ENCODE measurements at regions not wholly inside any gene's neighbourhood (a gene's known extent, or its start where the extent isn't known, plus 50 kb on each side); places are given as distances from the start of the nearest gene placed in this dataset.

- TF ChIP-seq MAZ (IDR thresholded peaks at IDR 0.05; ENCODE audit: borderline replicate concordance, low read depth, low read length) (peak; percentile 15; the same call in 1 of the 2 replicates), CEBPB (IDR thresholded peaks at IDR 0.05; ENCODE audit: low read depth, low read length) (peak; percentile 87), NFE2L2 (IDR thresholded peaks at IDR 0.05; ENCODE audit: low read depth, low read length) (no peak)
Measured at GRCh38 chr1:8137481-8138244, 111.6 kb upstream of the ERRFI1 start (continued).

GRCh38 chr1:8136766-8137165 lies 110.7 kb upstream of the ERRFI1 start:
- Histone ChIP-seq H3K4me1 (ENCODE audit: control insufficient read depth, insufficient read depth, low read length) (peaks cover 25% of the 10 kb centered on the region), H2AFZ (replicated peaks; ENCODE audit: low read length, poor library complexity) (no peak overlapping the region), H3K14ac (replicated peaks; ENCODE audit: low read depth, low read length) (peak overlapping the region; percentile 85), H3K4me2 (ENCODE audit: low read depth, low read length) (no peak overlapping the region), H3K36me3 (ENCODE audit: control insufficient read depth, insufficient read depth, low read length) (no peaks in the 10 kb centered on the region), H4K8ac (ENCODE audit: low read depth in 2 of 2, low read length in 2 of 2) (peak overlapping the region; percentile 62 to 89), H4K91ac (ENCODE audit: insufficient read depth, low read depth, low read length) (peak overlapping the region; percentile 91), H3K9me1 (ENCODE audit: insufficient read depth, low read length) (peaks cover 22% of the 10 kb centered on the region), H2AK5ac (ENCODE audit: low read depth, low read length) (peak overlapping the region; percentile 98), H2AK9ac (replicated peaks; ENCODE audit: low read depth, low read length, poor library complexity) (peak overlapping the region; percentile 49), H3K9ac (ENCODE audit: low read depth, low read length) (peak overlapping the region; percentile 19; the same call in 1 of the 2 replicates), H3K27ac (ENCODE audit: insufficient read depth, low read length) (peak overlapping the region; percentile 91), H3K9me3 (ENCODE audit: control insufficient read depth, insufficient read depth, low read length) (no peaks in the 10 kb centered on the region), H2BK20ac (ENCODE audit: low read depth, low read length) (peak overlapping the region; percentile 84), H4K20me1 (ENCODE audit: insufficient read depth, low read length) (no peaks in the 10 kb centered on the region), H4K5ac (ENCODE audit: low read depth, low read length) (peak overlapping the region; percentile 93), H3K27me3 (ENCODE audit: control insufficient read depth, insufficient read depth, low read length) (no peaks in the 10 kb centered on the region; the same call in 1 of the 2 replicates), H2BK120ac (ENCODE audit: low read depth, low read length) (peak overlapping the region; percentile 94), H3K18ac (ENCODE audit: low read depth, low read length) (peak overlapping the region; percentile 96), H3K56ac (ENCODE audit: extremely low read depth, insufficient read depth, low read length) (no peak overlapping the region), H3K23ac (ENCODE audit: low read depth, low read length) (no peak overlapping the region), H3K4ac (ENCODE audit: low read depth, low read length) (peak overlapping the region; percentile 94), H2BK15ac (ENCODE audit: low read depth, low read length) (peak overlapping the region; percentile 95; the same call in 2 of the 3 replicates), H3K79me1 (ENCODE audit: low read depth in 1 of 2, low read length in 2 of 2) (peaks cover 0 to 3% of the 10 kb centered on the region in 2 experiments; a peak in 1 of 4 replicates), H2BK5ac (ENCODE audit: low read depth, low read length, poor library complexity, severe bottlenecking) (peak overlapping the region; percentile 79), H3K4me3 (ENCODE audit: insufficient read depth, low read depth, low read length) (no peak overlapping the region)
- DNase-seq (no peak), ATAC-seq (ENCODE audit: low read depth) (no peak)
- in situ Hi-C loops (cut with MboI; ENCODE audit: low sequenced_read_pairs) = no loop called here
- intact Hi-C loops (cut with micrococcal nuclease) = loop anchor here (2.0 kb wide), 3 partner anchors 40 to 178 kb away; no protein-coding TSS in a partner anchor
- CTCF ChIA-PET = interaction anchor here (1.6 kb wide), 1 partner anchor 29 kb away, joined by 3 read pairs; no protein-coding TSS in a partner anchor
- TF ChIP-seq RAD21 (IDR thresholded peaks at IDR 0.05; ENCODE audit: low read length) = no peak
- POLR2A ChIA-PET (ENCODE audit: unreplicated experiment) = no interaction called here
- dilution Hi-C loops (cut with HindIII; ENCODE audit: low sequenced_read_pairs, unreplicated experiment) = no loop called here
- BruUV-seq (replicated peaks) = no TSS peak
- WGBS, 2 experiments (ENCODE audit: extremely low coverage in 2 of 2, insufficient read length in 1 of 2) = no CpG with 5 or more reads among the region's 5 CpGs
